ENCODE measurements at regions not wholly inside any gene's neighbourhood (a gene's known extent, or its start where the extent isn't known, plus 50 kb on each side); places are given as distances from the start of the nearest gene placed in this dataset.
A peak's percentile ranks its signal among the peaks of the same experiment; 100 is the strongest.
"Not testable (repeated sequence)": the region's sequence is repeated elsewhere in the genome, so short reads cannot be mapped to it uniquely, and the experiment has no call there.

DNA sequence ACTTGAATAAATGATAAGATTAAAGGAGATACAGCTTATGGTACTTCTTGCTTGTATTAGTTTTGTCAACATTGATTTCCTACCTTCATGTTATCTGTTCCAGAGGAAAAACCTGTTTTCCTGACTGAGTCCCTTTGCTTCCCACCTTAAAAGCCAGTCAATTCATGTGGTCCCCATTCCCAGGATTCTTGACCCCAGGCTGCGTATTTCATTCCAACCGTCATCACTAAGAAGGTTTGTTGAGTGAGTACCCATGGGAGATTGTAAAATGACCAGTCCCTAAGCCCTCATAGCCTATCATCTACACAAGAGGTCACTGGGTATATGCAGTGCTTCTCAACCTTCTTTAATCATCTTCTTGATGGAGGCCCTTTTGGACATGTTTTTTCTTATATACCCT is 52.2 kb downstream of the BEX3 start:
- DNase-seq: no peak

DNA sequence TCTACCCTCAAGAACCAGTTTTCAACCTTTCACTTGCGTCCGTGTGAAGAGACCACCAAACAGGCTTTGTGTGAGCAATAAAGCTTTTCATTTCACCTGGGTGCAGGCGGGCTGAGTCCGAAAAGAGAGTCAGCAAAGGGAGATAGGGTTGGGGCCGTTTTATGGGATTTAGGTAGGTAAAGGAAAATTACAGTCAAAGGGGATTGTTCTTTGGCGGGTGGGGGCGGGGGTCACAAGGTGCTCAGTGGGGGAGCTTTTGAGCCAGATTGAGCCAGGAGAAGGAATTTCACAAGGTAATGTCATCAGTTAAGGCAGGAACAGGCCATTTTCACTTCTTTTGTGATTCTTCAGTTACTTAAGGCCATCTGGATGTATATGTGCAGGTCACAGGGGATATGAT is 52.7 kb downstream of the BEX3 start:
- not testable (repeated sequence) for DNase-seq

DNA sequence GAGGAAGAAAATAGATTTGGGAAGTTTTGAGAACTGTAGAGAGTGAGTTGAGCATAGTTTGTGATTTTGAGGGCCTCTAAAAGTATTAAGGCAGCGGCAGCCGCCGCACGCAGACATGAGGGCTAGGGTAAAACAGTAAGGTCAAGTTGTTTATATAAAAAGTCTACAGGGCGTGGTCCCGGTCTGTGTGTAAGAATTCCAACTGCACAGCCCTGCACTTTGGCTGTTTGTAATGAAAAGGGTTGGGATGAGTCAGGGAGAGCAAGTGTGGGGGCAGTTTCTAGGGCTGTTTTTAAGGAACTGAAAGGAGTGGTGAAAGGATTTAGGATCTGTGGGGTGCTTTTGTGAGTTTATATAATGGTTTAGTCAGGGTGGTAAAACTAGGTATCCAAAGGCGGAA is 55.0 kb downstream of the BEX3 start:
- DNase-seq: no peak

DNA sequence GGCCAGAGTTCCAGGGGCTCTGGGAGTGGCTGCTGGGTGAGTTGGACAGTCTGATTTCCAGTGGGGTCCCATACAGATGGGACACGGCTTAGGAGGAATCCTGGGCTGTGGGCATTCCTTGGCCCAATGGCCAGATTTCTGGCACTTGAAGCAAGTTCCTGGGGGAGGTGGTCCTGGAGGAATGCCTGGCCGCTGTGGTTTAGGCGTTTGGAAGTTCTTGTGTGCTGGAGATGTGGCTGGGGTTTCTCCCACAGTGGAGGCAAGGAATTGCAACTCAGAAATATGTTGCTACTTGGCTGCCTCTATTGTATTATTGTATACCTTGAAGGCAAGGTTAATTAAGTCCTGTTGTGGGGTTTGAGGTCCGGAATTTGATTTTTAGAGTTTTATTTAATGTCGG is 56.5 kb downstream of the BEX3 start:
- not testable (repeated sequence) for DNase-seq

DNA sequence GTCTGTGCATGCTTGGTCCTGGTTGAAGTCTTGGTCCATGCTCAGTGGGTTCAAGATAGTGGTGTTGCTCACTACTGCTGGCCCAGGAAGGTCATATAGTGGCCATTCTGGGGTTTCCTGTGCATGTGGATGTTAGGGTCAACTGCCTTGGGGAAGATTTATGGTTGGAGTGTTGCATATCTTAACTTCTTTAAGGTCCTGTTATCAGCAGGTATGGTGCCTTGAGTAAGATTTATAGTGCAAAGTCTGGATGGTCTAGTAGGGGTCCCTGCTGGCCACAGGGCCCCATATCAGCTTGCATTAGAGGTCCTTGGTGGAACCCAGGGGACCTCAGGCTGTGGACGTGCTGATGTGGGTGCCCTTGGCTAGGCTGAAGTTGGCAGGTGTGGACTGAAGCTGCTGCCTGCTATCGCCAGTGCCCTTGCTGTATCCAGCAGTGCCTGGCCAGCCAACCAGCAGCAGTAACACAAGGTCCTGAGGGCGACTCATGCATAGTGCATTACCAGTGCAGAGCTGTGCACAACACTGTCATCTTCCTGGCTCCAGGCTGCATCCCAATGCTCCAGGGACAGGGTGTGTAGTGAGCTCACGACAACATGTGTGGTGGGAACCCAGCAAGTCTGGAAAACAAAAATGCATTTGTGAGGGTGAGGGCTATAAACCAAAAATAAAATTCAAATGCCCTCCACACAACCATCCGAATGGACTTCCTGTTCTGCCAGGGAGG is 61.0 kb downstream of the BEX3 start:
- DNase-seq: no peak

DNA sequence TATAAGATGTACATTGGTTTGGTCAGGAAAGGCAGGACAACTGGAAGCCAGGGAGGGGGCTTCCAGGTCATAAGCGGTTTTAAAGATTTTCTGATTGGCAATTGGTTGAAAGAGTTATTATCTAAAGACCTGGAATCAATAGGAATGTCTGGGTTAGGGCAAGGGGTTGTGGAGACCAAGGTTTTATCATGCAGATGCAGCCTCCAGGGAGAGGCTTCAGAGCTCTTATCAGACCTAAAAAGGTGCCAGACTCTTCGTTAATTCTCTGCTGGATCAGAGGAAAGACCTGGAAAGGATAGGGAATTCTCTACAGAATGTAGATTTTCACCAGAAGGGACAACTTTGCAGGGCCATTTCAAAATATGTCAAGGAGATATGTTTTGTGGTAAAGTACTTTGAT is 62.8 kb downstream of the BEX3 start:
- no peak for DNase-seq

DNA sequence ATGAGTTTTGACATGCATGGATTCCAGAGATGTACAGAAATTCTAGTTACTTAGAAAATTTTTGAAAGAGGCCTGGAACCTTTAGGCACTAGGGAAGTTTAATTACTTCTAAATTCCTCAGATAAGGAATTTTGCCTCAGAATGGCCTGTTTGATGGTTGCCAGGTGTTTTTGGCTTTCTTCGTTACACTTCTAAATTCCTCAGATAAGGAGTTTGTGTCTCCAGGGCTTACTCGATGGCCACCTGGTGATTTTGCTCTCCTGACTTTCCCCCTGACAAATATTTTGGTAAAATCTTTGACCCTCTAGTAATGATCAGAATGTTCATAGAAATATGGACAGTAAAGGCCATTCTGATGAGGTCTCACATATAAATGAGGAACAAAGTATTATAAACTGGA is 64.3 kb downstream of the BEX3 start:
- DNase-seq: no peak

DNA sequence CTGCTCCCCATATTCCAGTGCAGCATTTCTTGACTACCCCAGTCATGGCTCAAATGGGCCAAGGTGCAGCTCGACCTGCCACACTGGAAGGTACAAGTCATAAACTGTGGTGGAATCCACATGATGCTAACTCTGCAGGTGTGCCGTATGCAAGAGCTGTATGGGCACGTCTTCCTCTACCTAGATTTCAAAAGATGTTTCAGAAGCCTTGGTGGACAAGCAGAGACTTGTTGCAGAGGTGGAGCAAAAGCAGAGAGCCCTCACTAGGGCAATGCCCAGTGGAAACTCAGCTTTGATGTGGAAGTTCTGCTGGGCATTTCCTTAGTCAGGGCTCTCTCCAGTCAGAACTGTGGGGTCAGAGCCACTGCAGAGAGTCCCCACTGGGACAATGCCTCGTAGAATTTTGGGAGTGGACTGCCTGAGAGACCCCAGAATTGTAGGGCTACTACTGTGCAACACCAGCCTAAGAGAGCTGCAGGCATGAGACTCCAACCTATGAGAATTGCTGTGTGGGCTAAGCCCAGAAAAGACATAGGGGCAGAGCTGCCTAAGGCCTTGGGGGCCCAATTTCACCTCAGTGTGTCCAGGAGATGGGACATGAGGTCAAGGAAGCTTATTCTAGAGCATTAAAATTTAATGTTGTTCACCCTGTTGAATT is 65.7 kb downstream of the BEX3 start:
- no peak for DNase-seq

DNA sequence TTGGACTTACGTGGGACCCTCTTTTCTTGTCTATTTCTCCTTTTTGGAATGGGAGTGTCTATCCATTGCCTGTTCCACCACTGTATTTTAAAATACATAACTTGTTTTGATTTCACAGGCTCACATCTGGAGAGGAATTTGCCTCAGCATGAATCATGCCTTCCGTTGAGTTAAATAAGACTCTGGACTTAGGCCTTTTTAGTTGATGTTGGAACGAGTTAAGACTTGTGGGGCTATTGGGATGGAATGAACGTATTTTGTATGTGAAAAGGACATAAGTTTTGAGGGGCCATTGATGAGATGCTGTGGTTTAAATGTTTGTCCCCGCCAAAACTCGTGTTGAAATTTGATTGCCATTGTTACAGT is 66.2 kb downstream of the BEX3 start:
- no peak for DNase-seq

DNA sequence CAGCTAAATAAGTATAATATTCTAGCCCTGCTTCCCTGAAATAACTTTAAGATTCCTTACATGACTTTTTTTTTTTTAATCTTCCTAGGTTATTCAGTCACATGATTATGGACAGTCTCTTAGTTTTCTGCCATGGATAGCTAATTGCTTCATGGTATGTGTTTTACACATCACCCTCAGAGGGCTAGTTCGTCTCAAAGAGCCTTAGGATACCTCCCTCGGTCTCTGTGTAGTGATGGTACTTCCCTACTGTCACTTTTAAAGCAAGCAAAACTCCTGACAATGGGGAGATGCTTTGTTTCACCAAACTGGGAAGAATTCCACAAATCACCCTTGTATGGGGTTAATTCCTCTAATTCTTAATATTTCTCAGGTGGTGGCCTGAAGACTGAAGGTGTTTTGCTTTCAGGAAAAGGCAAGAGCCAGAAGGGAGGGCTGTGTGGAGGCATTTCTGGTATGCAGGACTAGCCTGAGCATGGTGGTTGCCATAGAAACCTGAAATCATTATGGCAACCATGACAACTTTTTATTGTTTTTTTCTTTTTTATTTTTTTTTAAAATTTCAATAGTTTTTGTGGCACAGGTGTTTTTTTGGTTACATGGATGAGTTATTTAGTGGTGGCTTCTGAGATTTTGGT is 70.4 kb downstream of the BEX3 start:
- DNase-seq: peak; percentile 3

Data from DMS53 (cell line).